ENCODE measurements at regions not wholly inside any gene's neighbourhood (a gene's known extent, or its start where the extent isn't known, plus 50 kb on each side); places are given as distances from the start of the nearest gene placed in this dataset.

DNA sequence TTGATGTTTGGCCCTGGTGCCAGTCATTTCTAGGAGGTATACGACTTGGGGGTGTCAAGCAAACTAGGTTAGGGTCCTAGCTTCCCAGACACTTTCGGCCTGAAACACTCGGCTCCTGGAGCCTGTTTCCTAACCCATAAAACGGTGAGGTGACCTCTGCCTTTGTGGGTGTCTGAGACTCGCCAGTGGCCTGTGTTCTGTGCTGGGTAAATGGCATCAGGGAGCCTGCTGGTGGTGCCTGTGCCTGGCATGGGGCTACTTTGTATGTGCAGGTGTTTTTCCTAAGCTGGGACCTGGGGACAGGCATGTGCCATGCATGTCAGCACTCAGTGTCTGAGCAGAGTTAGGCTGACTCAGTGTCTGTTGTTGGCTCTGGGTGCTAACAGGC lies 139.2 kb downstream of the GLI2 start:
- Histone ChIP-seq H3K27ac (peak overlapping the region in 1 of 2 experiments; percentile 42; a peak in 2 of 6 replicates), H3K4me1 (peaks cover 16% of the 10 kb centered on the region), H3K4me2 (no peak overlapping the region), H3K9me3 (no peaks in the 10 kb centered on the region), H3K4me3 (no peak overlapping the region)
- FAIRE-seq (no peak), DNase-seq (ENCODE audit: low read depth in 1 of 2, low spot score in 1 of 2) (no peak), ATAC-seq (no peak)
- WGBS (ENCODE audit: missing lambda C conversion rate): 92% methylated on average over 4 of the region's 5 CpGs
- CTCF ChIA-PET: interaction anchor here (0.7 to 1.3 kb wide), 3 partner anchors 15 to 194 kb away, joined by 3 to 4 read pairs (median 3); no protein-coding TSS in a partner anchor
- POLR2A ChIA-PET: no interaction called here
- TF ChIP-seq CHD2 (IDR thresholded peaks at IDR 0.05; ENCODE audit: low read length, partially characterized antibody): no peak
- TF ChIP-seq NPAS2 (CRISPR knock-in tag; IDR thresholded peaks at IDR 0.05; ENCODE audit: borderline replicate concordance): no peak
- TF ChIP-seq POLR2AphosphoS2 (conservative IDR thresholded peaks at IDR 0.05; ENCODE audit: low read length): no peak
- TF ChIP-seq HDAC2 (IDR thresholded peaks at IDR 0.05): no peak
- no peak for TF ChIP-seq CBX2 (IDR thresholded peaks at IDR 0.05; ENCODE audit: borderline replicate concordance, low read depth)
- TF ChIP-seq, protein P1, sequence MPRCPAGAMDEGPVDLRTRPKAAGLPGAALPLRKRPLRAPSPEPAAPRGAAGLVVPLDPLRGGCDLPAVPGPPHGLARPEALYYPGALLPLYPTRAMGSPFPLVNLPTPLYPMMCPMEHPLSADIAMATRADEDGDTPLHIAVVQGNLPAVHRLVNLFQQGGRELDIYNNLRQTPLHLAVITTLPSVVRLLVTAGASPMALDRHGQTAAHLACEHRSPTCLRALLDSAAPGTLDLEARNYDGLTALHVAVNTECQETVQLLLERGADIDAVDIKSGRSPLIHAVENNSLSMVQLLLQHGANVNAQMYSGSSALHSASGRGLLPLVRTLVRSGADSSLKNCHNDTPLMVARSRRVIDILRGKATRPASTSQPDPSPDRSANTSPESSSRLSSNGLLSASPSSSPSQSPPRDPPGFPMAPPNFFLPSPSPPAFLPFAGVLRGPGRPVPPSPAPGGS (IDR thresholded peaks at IDR 0.05): no peak
- TF ChIP-seq, protein P2, sequence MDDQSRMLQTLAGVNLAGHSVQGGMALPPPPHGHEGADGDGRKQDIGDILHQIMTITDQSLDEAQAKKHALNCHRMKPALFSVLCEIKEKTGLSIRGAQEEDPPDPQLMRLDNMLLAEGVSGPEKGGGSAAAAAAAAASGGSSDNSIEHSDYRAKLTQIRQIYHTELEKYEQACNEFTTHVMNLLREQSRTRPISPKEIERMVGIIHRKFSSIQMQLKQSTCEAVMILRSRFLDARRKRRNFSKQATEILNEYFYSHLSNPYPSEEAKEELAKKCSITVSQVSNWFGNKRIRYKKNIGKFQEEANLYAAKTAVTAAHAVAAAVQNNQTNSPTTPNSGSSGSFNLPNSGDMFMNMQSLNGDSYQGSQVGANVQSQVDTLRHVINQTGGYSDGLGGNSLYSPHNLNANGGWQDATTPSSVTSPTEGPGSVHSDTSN (IDR thresholded peaks at IDR 0.05): no peak
- TF ChIP-seq TFCP2L1 (CRISPR knock-in tag; IDR thresholded peaks at IDR 0.05): no peak
- TF ChIP-seq, protein P3, sequence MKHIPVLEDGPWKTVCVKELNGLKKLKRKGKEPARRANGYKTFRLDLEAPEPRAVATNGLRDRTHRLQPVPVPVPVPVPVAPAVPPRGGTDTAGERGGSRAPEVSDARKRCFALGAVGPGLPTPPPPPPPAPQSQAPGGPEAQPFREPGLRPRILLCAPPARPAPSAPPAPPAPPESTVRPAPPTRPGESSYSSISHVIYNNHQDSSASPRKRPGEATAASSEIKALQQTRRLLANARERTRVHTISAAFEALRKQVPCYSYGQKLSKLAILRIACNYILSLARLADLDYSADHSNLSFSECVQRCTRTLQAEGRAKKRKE (CRISPR knock-in tag; IDR thresholded peaks at IDR 0.05; ENCODE audit: low read depth): no peak
- TF ChIP-seq CEBPB (IDR thresholded peaks at IDR 0.05): no peak
- no peak for TF ChIP-seq PHF8 (IDR thresholded peaks at IDR 0.05; ENCODE audit: borderline replicate concordance, low read depth)

DNA sequence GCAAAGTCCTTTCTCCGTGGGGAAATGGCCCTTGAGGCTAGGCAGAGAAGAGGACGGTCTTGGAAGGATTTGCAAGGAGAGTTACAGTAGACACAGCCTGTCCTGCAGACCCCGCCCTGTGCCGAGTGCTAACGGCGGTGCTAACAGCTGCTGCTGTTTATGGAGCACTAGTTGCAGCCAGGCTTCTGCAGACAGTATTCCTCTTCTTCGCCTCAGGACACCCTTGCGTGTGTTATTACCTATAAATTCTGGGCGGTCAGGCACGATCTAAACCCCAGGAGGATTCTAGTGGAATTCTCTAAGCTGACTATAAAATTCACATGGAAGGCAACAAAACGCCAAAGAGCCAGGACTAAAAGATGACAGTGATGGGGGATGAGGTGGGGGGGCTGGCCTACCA lies 139.8 kb downstream of the GLI2 start:
- FAIRE-seq (no peak), ATAC-seq (no peak), DNase-seq (ENCODE audit: low read depth in 1 of 2, low spot score in 1 of 2) (no peak)
- TF ChIP-seq ZC3H11A (IDR thresholded peaks at IDR 0.05) (no peak), EHF (CRISPR knock-in tag; IDR thresholded peaks at IDR 0.05) (no peak), FOSB (CRISPR knock-in tag; IDR thresholded peaks at IDR 0.05) (no peak), KDM1A (IDR thresholded peaks at IDR 0.05; ENCODE audit: low read depth) (no peak), ZNF302 (CRISPR knock-in tag; IDR thresholded peaks at IDR 0.05) (no peak), POLR2A (IDR thresholded peaks at IDR 0.05; ENCODE audit: low read length) (no peak), ZFP36 (IDR thresholded peaks at IDR 0.05; ENCODE audit: borderline replicate concordance, partially characterized antibody) (no peak), EHMT2 (IDR thresholded peaks at IDR 0.05; ENCODE audit: low read depth) (no peak), TFCP2L1 (CRISPR knock-in tag; IDR thresholded peaks at IDR 0.05) (no peak), ZSCAN20 (CRISPR knock-in tag; IDR thresholded peaks at IDR 0.05) (no peak), GATA3 (IDR thresholded peaks at IDR 0.05; ENCODE audit: borderline replicate concordance) (no peak), CEBPB (IDR thresholded peaks at IDR 0.05) (no peak), KDM5A (IDR thresholded peaks at IDR 0.05) (no peak), EP300 (IDR thresholded peaks at IDR 0.05) (no peak), ESRRA (IDR thresholded peaks at IDR 0.05; ENCODE audit: borderline replicate concordance, low read length) (no peak)
- TF ChIP-seq, protein P3 (CRISPR knock-in tag; IDR thresholded peaks at IDR 0.05; ENCODE audit: low read depth): no peak
- TF ChIP-seq, protein P4, sequence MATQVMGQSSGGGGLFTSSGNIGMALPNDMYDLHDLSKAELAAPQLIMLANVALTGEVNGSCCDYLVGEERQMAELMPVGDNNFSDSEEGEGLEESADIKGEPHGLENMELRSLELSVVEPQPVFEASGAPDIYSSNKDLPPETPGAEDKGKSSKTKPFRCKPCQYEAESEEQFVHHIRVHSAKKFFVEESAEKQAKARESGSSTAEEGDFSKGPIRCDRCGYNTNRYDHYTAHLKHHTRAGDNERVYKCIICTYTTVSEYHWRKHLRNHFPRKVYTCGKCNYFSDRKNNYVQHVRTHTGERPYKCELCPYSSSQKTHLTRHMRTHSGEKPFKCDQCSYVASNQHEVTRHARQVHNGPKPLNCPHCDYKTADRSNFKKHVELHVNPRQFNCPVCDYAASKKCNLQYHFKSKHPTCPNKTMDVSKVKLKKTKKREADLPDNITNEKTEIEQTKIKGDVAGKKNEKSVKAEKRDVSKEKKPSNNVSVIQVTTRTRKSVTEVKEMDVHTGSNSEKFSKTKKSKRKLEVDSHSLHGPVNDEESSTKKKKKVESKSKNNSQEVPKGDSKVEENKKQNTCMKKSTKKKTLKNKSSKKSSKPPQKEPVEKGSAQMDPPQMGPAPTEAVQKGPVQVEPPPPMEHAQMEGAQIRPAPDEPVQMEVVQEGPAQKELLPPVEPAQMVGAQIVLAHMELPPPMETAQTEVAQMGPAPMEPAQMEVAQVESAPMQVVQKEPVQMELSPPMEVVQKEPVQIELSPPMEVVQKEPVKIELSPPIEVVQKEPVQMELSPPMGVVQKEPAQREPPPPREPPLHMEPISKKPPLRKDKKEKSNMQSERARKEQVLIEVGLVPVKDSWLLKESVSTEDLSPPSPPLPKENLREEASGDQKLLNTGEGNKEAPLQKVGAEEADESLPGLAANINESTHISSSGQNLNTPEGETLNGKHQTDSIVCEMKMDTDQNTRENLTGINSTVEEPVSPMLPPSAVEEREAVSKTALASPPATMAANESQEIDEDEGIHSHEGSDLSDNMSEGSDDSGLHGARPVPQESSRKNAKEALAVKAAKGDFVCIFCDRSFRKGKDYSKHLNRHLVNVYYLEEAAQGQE (IDR thresholded peaks at IDR 0.05): no peak
- TF ChIP-seq, protein P2 (IDR thresholded peaks at IDR 0.05): no peak
- TF ChIP-seq, protein P5, sequence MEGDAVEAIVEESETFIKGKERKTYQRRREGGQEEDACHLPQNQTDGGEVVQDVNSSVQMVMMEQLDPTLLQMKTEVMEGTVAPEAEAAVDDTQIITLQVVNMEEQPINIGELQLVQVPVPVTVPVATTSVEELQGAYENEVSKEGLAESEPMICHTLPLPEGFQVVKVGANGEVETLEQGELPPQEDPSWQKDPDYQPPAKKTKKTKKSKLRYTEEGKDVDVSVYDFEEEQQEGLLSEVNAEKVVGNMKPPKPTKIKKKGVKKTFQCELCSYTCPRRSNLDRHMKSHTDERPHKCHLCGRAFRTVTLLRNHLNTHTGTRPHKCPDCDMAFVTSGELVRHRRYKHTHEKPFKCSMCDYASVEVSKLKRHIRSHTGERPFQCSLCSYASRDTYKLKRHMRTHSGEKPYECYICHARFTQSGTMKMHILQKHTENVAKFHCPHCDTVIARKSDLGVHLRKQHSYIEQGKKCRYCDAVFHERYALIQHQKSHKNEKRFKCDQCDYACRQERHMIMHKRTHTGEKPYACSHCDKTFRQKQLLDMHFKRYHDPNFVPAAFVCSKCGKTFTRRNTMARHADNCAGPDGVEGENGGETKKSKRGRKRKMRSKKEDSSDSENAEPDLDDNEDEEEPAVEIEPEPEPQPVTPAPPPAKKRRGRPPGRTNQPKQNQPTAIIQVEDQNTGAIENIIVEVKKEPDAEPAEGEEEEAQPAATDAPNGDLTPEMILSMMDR (IDR thresholded peaks at IDR 0.05): no peak
- Histone ChIP-seq H3K9me3 (no peaks in the 10 kb centered on the region), H3K27ac (peak overlapping the region in 1 of 2 experiments; percentile 42; a peak in 2 of 6 replicates), H3K4me1 (peaks cover 19% of the 10 kb centered on the region), H3K4me3 (no peak overlapping the region), H3K4me2 (no peak overlapping the region)
- ChIA-PET CTCF (interaction anchor here (0.8 to 1.3 kb wide), 2 partner anchors 15 to 180 kb away, joined by 3 to 4 read pairs; no protein-coding TSS in a partner anchor), POLR2A (no interaction called here)
- WGBS (ENCODE audit: missing lambda C conversion rate): 91% methylated on average over 11 of the region's 11 CpGs
